HG02678 (cell line): ENCODE measurements at regions not wholly inside any gene's neighbourhood (a gene's known extent, or its start where the extent isn't known, plus 50 kb on each side); places are given as distances from the start of the nearest gene placed in this dataset.
"Not testable (repeated sequence)": the region's sequence is repeated elsewhere in the genome, so short reads cannot be mapped to it uniquely, and the experiment has no call there.

Experiments
- ATAC-seq: cut with Tn5 transposase; IDR thresholded peaks from one replicate; pipeline ENCODE4 v1.9.1; 2021; ENCODE audit warnings: mild to moderate bottlenecking, moderate library complexity; ENCODE audit not compliant: unreplicated experiment

GRCh38 chr4:84232309-84233095 is 266.6 kb downstream of the NKX6-1 start:
- no peak for ATAC-seq

- no peak for ATAC-seq
Measured at GRCh38 chr4:84231539-84232055, 267.5 kb downstream of the NKX6-1 start.

DNA sequence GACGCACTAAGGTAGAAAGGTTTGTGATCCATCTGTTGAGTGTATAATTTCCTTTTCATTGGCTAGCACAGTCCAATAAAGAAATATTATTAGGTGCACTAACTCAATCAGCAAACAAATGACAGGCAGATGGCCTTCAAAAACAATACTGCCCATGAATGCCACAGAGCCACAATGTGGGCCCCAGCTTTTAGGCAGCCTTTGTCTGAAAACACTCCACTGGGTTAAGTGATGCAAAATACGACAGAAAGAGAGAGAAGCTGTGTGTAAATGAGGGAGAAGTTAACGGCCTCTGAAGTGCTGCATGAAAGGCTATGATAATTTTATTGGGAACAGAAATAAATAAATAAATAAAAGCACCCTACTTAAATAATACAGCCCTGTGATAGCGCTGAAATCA is 274.6 kb downstream of the NKX6-1 start:
- no peak for ATAC-seq

GRCh38 chr4:84221704-84222103 is 277.4 kb downstream of the NKX6-1 start:
- no peak for ATAC-seq

- no peak for ATAC-seq
Measured at GRCh38 chr4:84220990-84221389, 278.1 kb downstream of the NKX6-1 start.

DNA sequence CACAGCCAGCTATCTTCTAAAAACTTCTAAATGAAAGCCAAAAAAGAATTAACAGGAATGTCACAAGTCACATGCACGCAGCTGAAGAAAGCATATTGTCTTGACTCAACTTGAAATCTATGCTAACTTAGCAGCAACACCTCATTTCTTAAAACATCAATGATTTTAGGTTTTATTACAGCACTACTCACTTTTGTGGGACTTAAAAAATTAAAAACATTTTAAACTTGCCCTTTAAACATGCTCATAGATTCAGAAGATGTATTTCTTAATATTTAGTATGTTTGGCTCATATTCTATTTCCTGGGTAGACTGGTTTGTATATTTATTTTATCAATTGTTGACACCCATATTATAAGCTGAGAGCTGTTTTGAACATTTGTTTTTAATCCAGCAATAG is 279.4 kb downstream of the NKX6-1 start:
- ATAC-seq, result no peak

- ATAC-seq, result no peak
Measured at GRCh38 chr4:84218031-84218430, 281.1 kb downstream of the NKX6-1 start.

GRCh38 chr4:84215217-84215616 is 283.9 kb downstream of the NKX6-1 start:
- no peak for ATAC-seq

GRCh38 chr4:84206226-84206625 is 292.9 kb downstream of the NKX6-1 start:
- ATAC-seq, result not testable (repeated sequence)

DNA sequence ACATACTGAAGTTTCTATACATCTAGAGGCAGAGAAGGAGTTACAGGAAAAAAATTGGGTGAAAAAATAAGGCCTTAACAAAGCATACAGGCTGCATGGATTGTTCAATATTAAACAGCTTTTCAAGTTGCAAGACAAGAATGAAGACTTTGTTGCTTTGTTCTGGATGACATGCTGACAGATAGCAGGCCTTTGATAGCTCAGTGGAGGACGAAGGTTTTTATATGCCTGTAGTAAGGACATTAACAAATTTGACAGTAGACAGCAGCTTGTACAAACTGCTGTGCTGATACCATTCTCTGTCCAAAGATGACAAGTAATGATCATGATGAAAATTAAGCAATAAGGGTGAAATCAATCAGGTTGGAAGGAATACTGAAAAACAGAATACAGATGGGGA is 309.9 kb downstream of the NKX6-1 start:
- ATAC-seq, result no peak

- no peak for ATAC-seq
Measured at GRCh38 chr4:84179409-84179808, 319.7 kb downstream of the NKX6-1 start.

DNA sequence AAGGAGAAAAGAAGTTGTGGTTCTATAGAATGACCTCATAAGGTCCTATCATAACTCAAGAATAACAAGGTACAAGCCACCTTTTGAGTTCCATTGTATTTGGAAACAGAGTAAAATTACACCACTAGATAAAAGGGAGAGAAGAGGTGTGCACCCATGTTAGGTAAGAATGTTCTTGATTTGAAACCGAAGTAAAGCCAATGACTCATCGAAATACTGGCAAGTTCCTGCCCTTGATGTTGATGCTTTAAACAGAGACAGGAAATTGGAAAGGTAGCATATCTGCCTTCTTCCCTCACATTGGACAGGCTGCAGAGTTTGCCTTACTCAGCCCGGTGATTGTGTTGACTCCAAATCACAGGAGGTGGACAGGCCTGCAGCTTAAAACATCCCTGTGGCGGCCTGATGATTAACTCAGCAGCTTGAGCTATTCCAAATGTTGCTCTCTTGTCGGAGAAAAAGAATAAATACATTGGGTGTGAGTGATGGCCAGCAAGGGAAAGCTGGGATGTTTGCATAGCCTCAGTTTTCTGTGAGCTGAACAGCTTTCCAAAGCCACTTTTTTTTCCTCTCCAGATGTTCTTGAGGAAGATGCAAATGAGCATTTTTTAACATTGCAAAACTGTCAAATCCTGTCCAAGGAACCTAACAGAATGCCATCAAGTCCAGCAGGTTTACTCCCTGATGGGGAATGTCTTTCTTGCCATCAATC is 321.1 kb downstream of the NKX6-1 start:
- ATAC-seq, result no peak

DNA sequence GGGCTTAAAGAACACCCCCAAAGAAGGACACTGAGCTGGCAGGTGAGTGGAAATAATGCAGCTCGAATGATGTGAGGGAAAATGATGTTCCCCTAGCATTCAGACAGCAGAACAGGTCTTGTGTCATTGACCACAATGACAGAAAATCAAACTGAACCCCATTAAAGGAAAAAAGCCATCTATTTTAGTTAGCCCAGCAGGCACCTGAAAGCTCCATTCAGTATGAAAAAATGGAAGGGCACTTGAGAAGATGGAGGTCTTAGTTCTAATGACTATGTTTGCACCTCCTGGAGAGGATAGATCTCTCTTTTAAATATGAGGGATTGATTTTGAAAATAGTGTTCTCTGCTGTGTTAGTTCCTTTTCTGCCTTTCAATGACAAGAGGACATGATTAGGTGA is 323.1 kb downstream of the NKX6-1 start:
- ATAC-seq, result no peak

DNA sequence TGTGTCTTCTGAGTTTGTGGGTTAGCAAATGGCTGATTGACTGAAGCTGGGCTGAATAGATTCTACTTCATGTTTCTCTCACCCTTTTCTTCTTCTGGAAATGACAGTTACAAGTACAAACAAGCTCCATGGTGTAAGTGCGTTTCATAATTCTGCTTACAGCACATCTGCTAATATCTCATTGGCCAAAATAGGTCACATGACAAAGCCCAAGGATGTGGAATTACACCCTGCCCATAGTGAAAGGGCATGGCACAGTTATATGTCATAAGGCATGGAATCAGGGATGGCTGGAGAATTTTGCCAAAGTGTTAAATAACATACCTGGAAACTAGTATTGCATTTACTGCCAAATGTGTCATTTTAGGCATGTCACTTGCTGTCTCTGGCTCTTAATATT is 327.2 kb downstream of the NKX6-1 start:
- no peak for ATAC-seq

- ATAC-seq, result no peak
Measured at GRCh38 chr4:84167564-84167963, 331.5 kb downstream of the NKX6-1 start.

- no peak for ATAC-seq
Measured at GRCh38 chr4:84167093-84167492, 332.0 kb downstream of the NKX6-1 start.

DNA sequence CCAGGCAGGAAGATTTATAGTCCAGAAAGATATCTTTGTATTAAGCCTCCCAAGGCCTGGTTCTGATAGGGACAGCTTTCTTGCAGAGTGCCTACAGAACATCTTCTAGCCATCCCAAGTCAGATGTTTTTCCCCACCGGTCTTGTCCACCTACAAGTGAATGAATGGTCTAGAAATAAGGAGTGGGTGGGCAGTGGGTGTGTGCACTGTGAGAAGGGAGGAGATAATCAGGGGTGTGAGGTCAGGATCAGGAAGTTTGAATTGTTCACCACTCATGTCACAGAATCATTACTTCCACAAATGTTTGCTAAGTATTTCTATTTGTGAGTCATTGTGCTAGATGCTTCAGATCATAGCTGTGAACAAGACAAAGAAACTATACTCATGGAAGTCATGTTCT is 332.6 kb downstream of the NKX6-1 start:
- ATAC-seq, result no peak

- no peak for ATAC-seq
Measured at GRCh38 chr4:84164201-84164600, 334.9 kb downstream of the NKX6-1 start.

DNA sequence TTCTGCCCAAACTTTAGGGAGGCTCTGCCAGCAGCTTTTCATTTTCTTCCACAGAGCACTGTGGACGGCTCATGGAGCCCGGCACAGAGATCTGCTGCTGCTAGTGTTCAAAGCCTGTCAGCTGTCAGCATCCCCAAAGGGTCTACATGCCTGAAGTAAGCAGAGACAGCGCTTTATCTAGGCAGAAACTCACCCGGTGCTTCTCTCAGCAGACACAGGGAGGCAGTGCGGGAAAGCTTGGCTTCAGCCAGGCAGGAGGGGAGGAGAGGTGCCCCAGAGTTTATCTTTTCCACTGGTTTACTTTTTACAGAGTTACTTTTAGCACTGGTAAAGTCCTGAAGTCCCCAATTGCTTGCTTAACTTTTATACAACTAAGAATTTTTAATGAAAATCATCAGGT is 339.3 kb downstream of the NKX6-1 start:
- no peak for ATAC-seq

- ATAC-seq, result no peak
Measured at GRCh38 chr4:84158670-84159069, 340.4 kb downstream of the NKX6-1 start.

DNA sequence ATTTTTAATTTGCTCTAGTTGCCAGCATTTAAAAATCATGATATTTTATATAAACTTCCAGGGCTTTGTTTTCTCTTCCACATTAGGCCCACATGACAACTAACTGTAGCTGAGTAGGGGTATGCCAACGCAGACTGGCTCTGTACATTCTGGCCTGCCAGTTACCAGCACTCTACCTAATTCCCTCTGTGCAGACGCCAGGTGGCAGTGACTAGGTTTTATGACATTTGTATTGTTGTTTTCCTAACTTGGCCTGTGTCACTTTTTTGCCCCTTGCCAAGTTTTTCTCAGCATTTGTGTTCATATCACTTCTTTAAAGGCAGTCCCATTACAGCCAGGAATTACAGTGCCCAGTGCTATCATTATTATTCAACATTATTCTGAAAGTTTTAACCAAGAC is 347.5 kb downstream of the NKX6-1 start:
- ATAC-seq, result no peak

GRCh38 chr4:84150177-84150576 is 348.9 kb downstream of the NKX6-1 start:
- no peak for ATAC-seq
